Stimulated activated CD8-positive, alpha-beta memory T cell treated with anti-CD3 and anti-CD28 coated beads, Interleukin-15, amount 100 ng/mL, for 4 hours (primary cell): ENCODE measurements at regions not wholly inside any gene's neighbourhood (a gene's known extent, or its start where the extent isn't known, plus 50 kb on each side); places are given as distances from the start of the nearest gene placed in this dataset.
"Not testable (repeated sequence)": the region's sequence is repeated elsewhere in the genome, so short reads cannot be mapped to it uniquely, and the experiment has no call there.

Experiments
- DNase-seq, 2 donors: peaks; one replicate each; pipeline ENCODE4 v3.0.0-alpha.2; 2020; ENCODE audit warnings: low read depth in 2 of 2

DNA sequence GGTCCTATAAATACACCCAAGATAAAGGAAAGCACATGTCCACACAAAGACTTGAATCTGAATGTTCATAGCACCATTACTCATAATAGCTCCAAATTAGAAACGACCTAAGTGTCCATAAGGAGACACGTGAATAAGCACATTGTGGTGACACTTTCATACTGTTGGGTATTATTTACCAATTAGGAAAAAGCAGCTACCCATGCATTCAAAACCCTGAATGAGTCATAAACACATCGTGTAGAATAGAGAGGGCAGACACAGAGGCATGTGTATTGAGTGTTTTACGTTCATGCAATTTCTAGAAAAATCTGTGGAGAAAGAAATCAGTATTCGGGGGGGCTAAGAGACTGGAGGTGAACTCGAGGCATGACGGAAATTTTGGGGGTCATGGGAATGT, 396.7 kb downstream of the THBS2 start:
- DNase-seq, result no peak

GRCh38 chr6:168852376-168852884, 401.2 kb downstream of the THBS2 start:
- DNase-seq, result no peak

GRCh38 chr6:168851460-168852375, 401.9 kb downstream of the THBS2 start:
- DNase-seq, result no peak

DNA sequence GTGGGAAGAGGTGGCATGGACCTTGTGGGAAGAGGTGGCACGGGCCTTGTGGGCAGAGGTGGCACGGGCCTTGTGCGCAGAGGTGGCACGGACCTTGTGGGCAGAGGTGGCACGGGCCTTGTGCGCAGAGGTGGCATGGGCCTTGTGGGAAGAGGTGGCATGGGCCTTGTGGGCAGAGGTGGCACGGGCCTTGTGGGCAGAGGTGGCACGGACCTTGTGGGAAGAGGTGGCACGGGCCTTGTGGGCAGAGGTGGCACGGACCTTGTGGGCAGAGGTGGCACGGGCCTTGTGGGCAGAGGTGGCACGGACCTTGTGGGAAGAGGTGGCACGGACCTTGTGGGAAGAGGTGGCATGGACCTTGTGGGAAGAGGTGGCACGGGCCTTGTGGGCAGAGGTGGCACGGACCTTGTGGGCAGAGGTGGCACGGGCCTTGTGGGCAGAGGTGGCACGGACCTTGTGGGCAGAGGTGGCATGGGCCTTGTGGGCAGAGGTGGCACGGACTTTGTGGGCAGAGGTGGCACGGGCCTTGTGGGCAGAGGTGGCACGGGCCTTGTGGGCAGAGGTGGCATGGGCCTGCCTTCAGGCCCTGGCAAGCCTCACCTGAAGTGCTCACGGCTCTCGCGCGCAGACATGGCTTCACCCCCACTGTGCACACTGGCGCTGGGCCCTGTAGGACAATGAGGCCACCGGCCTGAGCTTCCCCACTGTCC, 403.5 kb downstream of the THBS2 start:
- not testable (repeated sequence) for DNase-seq

DNA sequence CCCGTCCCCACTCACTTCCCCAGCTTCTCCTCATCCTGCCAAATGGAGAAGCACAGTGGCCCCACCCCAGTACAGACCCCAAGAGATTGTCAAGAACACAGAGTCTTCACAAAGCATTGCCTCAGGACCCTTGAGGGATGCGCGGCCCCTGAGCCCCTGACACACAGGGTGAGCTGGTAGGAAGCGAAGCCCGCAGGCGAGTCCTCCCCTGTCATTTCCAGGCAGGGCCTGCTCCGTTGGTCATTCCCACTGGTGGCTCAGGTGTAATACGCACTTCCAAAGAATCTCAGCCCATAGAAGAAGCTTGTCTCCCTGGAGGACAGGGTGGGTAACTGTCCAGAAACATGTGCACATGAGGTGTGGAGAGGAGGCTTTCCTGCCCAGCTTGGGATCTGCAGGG, 404.2 kb downstream of the THBS2 start:
- no peak for DNase-seq

DNA sequence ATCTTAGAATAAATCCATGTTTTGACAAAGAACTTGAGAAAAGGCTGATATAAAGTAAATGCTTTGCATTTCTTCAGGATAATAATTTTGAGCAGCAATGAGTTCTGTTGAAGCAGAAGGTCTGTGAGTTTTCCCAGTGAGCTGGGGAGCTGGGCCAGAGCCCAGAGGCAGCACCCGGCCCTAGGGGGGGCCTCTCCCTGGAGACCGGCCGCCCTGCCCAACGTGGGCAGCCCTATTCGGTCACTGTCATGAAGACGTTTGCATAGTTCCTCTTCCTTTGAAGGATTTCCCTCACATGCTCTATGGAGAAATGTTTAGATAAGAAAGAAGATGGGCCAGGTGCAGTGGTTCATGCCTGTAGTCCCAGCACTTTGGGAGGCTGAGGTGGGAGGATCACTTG, 404.8 kb downstream of the THBS2 start:
- no peak for DNase-seq

DNA sequence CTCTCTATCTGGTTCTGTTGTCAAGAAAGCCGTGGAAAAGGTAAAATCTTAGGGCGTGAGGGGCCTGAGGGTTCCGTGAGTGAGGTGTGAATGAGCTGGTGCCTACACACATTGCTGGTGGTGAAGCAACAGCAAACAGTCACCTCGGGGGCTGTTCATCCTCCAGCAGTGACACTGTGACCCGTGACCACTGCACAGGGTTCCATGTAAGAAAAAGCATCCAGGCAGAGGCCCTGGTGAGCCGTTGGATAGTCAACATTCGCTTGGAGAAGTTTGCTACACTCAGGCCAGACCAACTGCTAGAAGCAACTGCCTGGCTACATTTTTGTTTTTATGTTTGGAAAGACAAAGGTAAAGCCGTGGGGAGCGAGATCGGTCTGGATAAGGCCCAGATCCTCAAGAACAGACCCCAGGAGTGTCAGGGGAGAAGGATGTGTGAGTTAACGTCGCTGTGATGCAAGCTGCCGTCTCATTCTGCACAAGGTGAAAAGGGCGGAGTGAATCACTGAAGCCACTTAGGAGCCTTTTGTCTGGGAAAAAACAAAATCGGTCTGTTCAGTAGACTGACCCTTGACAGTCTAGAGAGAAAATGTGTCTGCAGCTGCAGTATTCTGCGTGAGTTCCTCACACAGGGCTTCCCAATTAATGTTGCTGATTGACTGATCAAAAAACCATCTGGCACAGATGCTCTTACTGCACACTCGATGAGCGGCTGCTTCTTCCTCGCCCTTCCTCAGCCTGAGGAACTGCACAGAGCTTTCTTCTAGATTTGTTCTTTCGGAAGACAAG, 404.0 kb downstream of the SMOC2 start:
- no peak for DNase-seq

- DNase-seq, result not testable (repeated sequence)
Observed at GRCh38 chr6:168842632-168843212, 401.7 kb downstream of the SMOC2 start.

DNA sequence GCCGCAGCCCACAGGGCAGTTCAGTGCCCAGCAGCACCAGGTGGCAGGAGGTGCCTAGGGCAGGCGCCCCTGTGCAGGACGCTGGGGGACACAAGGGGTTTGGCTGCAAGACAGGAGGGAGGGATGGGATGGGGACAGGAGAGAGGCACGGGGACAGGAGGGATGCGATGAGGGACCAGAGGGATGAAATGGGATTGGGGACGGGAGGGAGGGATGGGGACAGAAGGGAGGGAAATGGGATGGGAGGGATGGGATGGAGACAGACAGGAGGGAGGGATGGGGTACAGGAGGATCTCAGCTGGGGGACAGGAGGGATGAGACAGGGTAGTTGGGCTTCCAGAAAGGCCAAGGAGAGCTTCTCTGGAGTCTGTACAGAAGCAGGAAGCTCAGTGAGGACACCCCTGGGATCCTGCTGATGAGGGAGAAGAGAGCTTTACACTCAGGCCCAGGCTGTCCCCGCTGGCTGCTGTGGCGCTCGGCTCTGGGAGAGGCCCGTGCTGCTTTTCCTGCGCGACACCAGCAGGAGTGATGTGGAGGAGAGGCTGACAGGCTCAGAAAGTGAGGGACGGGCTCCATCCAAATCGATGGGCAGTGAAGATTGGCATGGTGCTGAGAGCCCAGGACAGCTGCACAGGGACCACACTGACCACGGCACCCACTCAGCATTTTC, 400.8 kb downstream of the SMOC2 start:
- no peak for DNase-seq

- not testable (repeated sequence) for DNase-seq
Observed at GRCh38 chr6:168840932-168841331, 399.9 kb downstream of the SMOC2 start.

GRCh38 chr6:168840299-168840698, 399.3 kb downstream of the SMOC2 start:
- DNase-seq, result not testable (repeated sequence)

DNA sequence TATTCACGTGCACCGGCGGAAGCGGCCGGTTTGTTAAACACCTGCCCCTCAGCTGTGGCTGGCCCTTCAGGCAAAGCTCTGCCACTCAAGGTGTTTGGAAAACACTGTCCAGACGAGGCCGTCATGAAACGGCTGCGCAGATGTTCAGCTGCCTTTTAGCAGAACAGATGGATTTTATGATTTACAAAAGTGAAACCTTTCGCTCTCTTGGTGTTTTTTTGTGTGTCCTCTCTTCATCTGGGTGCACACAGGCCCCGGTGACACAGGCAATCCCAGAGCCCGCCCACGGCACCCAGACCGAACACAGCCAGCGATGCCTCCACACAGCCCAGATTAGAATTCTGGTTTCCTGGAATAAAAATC, 397.0 kb downstream of the SMOC2 start:
- DNase-seq, result no peak

- DNase-seq, result no peak
Observed at GRCh38 chr6:168837254-168838036, 396.5 kb downstream of the SMOC2 start.

DNA sequence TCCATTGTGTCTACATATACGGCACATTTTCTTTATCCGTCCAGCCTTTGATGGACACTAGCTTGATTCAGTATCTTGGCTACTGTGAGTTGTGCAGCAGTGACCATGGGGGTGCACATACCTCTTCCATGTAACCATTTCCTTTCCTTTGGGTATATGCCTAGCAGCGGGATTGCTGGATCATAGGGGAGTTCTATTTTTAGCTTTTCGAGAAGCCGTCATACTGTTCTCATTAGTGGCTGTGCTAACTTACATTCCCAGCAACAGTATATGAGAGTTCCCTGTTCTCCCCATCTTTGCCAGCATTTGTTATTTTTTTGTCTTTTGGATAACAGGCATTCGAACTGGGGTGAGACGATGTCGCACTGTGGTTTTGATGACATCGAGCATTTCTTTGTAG, 395.0 kb downstream of the SMOC2 start:
- no peak for DNase-seq

DNA sequence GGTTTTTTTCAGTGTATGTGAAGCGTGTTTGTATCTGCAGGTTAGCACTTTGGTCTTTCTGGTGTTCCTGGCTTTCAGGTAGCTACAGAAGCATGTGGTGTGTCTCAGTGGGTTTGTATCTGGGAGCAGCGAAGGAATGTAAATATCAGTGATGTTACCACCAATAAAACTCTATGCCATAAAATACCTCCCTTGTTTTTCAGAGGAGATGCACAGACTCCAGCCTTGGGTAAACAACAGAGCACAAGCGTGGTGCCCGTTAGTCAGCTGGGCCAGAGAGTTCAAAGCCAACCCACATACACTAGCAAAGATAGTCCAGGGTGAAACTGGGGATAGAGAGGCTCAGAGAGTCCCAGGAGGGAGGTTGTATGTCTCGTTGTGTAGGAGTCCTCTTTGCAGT, 393.8 kb downstream of the SMOC2 start:
- no peak for DNase-seq

GRCh38 chr6:168834042-168834587, 393.1 kb downstream of the SMOC2 start:
- DNase-seq, result no peak

GRCh38 chr6:168828800-168829199, 387.8 kb downstream of the SMOC2 start:
- DNase-seq, result no peak

- DNase-seq, result no peak
Observed at GRCh38 chr6:168828035-168828434, 387.1 kb downstream of the SMOC2 start.

- no peak for DNase-seq
Observed at GRCh38 chr6:168827586-168827871, 386.5 kb downstream of the SMOC2 start.
